Trophoblast cell (in vitro differentiated cells and primary cell): ENCODE measurements at regions not wholly inside any gene's neighbourhood (a gene's known extent, or its start where the extent isn't known, plus 50 kb on each side); places are given as distances from the start of the nearest gene placed in this dataset.

Experiments
- DNase-seq, 2 donors: peaks; one replicate each; pipeline ENCODE4 v3.0.0-alpha.2; 2016
- H2AFZ ChIP-seq: 2 replicates; pipeline ENCODE4 v1.6.1; 2013; ENCODE audit warnings: low read length, moderate library complexity, mild to moderate bottlenecking; ENCODE audit not compliant: insufficient read depth, poor library complexity
- H2AK5ac ChIP-seq: 2 replicates; pipeline ENCODE4 v1.6.1; 2013; ENCODE audit warnings: mild to moderate bottlenecking, low read length
- H2BK120ac ChIP-seq: 2 replicates; pipeline ENCODE4 v1.6.1; 2013; ENCODE audit warnings: low read length, mild to moderate bottlenecking, moderate library complexity; ENCODE audit not compliant: insufficient read depth, poor library complexity
- H2BK12ac ChIP-seq: 2 replicates; pipeline ENCODE4 v1.6.1; 2013; ENCODE audit warnings: mild to moderate bottlenecking, low read length, moderate library complexity
- H2BK5ac ChIP-seq: 2 replicates; pipeline ENCODE4 v1.6.1; 2013; ENCODE audit warnings: low read length, low read depth, moderate library complexity, mild to moderate bottlenecking; ENCODE audit not compliant: poor library complexity
- H3K14ac ChIP-seq: 2 replicates; pipeline ENCODE4 v1.6.1; 2013; ENCODE audit warnings: mild to moderate bottlenecking, low read length
- H3K18ac ChIP-seq: 2 replicates; pipeline ENCODE4 v1.6.1; 2013; ENCODE audit warnings: mild to moderate bottlenecking, low read length
- H3K23ac ChIP-seq: 2 replicates; pipeline ENCODE4 v1.6.1; 2013; ENCODE audit warnings: low read length
- H3K27ac ChIP-seq: 2 replicates; pipeline ENCODE4 v1.5.1; 2013; ENCODE audit warnings: low read depth, mild to moderate bottlenecking, inconsistent platforms, low read length, moderate library complexity
- H3K27me3 ChIP-seq: 2 replicates; pipeline ENCODE4 v1.6.1; 2013; ENCODE audit warnings: inconsistent platforms, mild to moderate bottlenecking, low read length, moderate library complexity; ENCODE audit not compliant: insufficient read depth
- H3K36me3 ChIP-seq, 2 experiments: 1 replicate in 1 of 2; 2 replicates in 1 of 2; pipeline ENCODE4 v1.6.1; 2013; ENCODE audit warnings: low read length in 2 of 2, mild to moderate bottlenecking in 2 of 2, moderate library complexity in 1 of 2; ENCODE audit not compliant: insufficient read depth in 2 of 2, control insufficient read depth in 1 of 2
- H3K4ac ChIP-seq: 2 replicates; pipeline ENCODE4 v1.6.1; 2013; ENCODE audit warnings: low read depth, mild to moderate bottlenecking, low read length, moderate library complexity
- H3K4me1 ChIP-seq, 2 experiments: 1 replicate in 1 of 2; 2 replicates in 1 of 2; pipeline ENCODE4 v1.6.1; 2013; ENCODE audit warnings: low read length in 2 of 2, mild to moderate bottlenecking in 2 of 2, moderate library complexity in 1 of 2; ENCODE audit not compliant: insufficient read depth in 2 of 2, control insufficient read depth in 1 of 2
- H3K4me2 ChIP-seq: 2 replicates; pipeline ENCODE4 v1.6.1; 2013; ENCODE audit warnings: inconsistent platforms, mild to moderate bottlenecking, low read length, moderate library complexity
- H3K4me3 ChIP-seq: 2 replicates; pipeline ENCODE4 v1.5.1; 2013; ENCODE audit warnings: mild to moderate bottlenecking, low read depth, low read length, inconsistent platforms
- H3K79me1 ChIP-seq: one replicate; pipeline ENCODE4 v1.6.1; 2013; ENCODE audit warnings: low read length
- H3K79me2 ChIP-seq: 2 replicates; pipeline ENCODE4 v1.6.1; 2013; ENCODE audit warnings: low read length, mild to moderate bottlenecking; ENCODE audit not compliant: control insufficient read depth, insufficient read depth, poor library complexity
- H3K9ac ChIP-seq: 2 replicates; pipeline ENCODE4 v1.6.1; 2013; ENCODE audit warnings: mild to moderate bottlenecking, low read length
- H3K9me3 ChIP-seq: 2 replicates; pipeline ENCODE4 v1.6.1; 2013; ENCODE audit warnings: low read depth, mild to moderate bottlenecking, control low read depth, inconsistent platforms, low read length; ENCODE audit not compliant: insufficient read depth
- H4K12ac ChIP-seq: 2 replicates; pipeline ENCODE4 v1.6.1; 2013; ENCODE audit warnings: low read depth, mild to moderate bottlenecking, low read length, moderate library complexity
- H4K8ac ChIP-seq: 2 replicates; pipeline ENCODE4 v1.6.1; 2013; ENCODE audit warnings: low read depth, mild to moderate bottlenecking, low read length, moderate library complexity
- H4K91ac ChIP-seq: one replicate; pipeline ENCODE4 v1.6.1; 2013; ENCODE audit warnings: low read depth, mild to moderate bottlenecking, low read length, moderate library complexity
- WGBS: extraction: QIAGEN DNeasy Blood & Tissue Kit; methylation state at CpG from one replicate; pipeline ENCODE4 v1.1.7; 2013; ENCODE audit warnings: missing lambda C conversion rate; ENCODE audit not compliant: insufficient read length, insufficient coverage; ENCODE audit errors: extremely low coverage; 5-methylcytosine and 5-hydroxymethylcytosine counted together

DNA sequence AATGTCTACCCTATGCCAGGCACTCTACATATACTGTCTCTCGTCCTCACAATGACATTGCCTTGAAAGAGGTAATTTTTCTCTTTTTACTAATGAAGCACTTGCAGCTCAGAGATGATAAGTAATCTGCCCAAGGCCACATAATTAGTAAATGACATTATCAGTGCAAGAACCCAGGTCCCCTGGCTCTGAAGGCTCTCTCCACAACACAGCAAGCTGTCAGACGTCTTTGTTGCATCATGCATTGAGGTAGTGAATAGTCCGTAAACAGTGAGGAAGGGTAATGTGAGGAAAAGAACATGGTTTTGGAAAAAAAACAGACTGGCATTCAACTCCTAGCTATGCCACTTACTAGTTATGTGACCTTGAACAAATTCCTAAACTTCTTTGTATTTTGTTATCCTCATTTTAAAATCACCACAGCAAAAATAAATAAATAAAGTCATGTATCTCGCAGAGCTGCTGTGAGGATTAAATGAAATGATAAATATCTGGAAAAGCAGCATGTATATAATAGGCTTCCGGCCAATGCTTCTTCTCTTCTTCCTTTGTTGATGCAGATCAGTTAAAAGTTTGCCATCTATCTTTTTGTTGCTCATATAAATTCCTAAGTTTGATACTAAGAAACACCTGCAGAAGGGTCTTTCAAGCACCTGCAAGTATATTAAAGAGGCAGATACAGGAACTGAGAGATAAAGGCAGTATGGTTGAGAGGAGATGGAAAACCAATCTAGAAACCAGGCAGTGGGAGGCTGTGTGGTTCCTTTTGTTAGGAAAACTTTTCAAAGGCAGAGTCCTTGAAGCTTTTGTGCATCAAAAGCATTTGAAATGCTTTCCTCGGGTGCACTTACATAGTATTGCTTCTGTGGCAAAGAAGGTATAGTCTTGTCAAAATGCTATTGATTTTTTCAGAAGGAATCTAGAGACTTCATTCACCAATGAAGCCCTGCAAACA lies 82.8 kb downstream of the BTG1 start:
- no peak overlapping the region for H3K27ac ChIP-seq
- no peak overlapping the region for H4K91ac ChIP-seq
- H3K36me3 ChIP-seq: no peaks in the 10 kb centered on the region
- no CpG with 5 or more reads among the region's 6 CpGs for WGBS
- DNase-seq: no peak
- H3K4me3 ChIP-seq: no peak overlapping the region
- H3K9ac ChIP-seq: no peak overlapping the region
- no peak overlapping the region for H3K4ac ChIP-seq
- no peak overlapping the region for H2BK12ac ChIP-seq
- H3K79me1 ChIP-seq: no peaks in the 10 kb centered on the region
- H3K27me3 ChIP-seq: no peaks in the 10 kb centered on the region
- no peak overlapping the region for H2AFZ ChIP-seq
- no peak overlapping the region for H3K18ac ChIP-seq
- no peak overlapping the region for H2BK5ac ChIP-seq
- H2BK120ac ChIP-seq: no peak overlapping the region
- no peak overlapping the region for H3K14ac ChIP-seq
- no peaks in the 10 kb centered on the region for H3K4me1 ChIP-seq
- H2AK5ac ChIP-seq: no peak overlapping the region
- no peak overlapping the region for H3K4me2 ChIP-seq
- H3K23ac ChIP-seq: no peak overlapping the region
- no peak overlapping the region for H4K12ac ChIP-seq
- H3K79me2 ChIP-seq: no peaks in the 10 kb centered on the region
- no peaks in the 10 kb centered on the region for H3K9me3 ChIP-seq
- H4K8ac ChIP-seq: no peak overlapping the region

- no peak for DNase-seq
- Histone ChIP-seq H2BK120ac (no peak overlapping the region), H3K79me1 (no peaks in the 10 kb centered on the region), H3K79me2 (no peaks in the 10 kb centered on the region), H3K23ac (no peak overlapping the region), H2AFZ (no peak overlapping the region), H3K4me2 (no peak overlapping the region), H2AK5ac (no peak overlapping the region), H3K18ac (no peak overlapping the region), H3K4me3 (no peak overlapping the region), H3K14ac (no peak overlapping the region), H3K9ac (no peak overlapping the region), H3K36me3 (no peaks in the 10 kb centered on the region), H4K12ac (no peak overlapping the region), H2BK5ac (no peak overlapping the region), H3K4ac (no peak overlapping the region), H4K91ac (no peak overlapping the region), H4K8ac (no peak overlapping the region), H3K4me1 (no peaks in the 10 kb centered on the region), H2BK12ac (no peak overlapping the region), H3K9me3 (no peaks in the 10 kb centered on the region), H3K27me3 (no peaks in the 10 kb centered on the region), H3K27ac (no peak overlapping the region)
Measured at GRCh38 chr12:92061061-92061460, 84.6 kb downstream of the BTG1 start.

GRCh38 chr12:92059960-92060359 lies 85.7 kb downstream of the BTG1 start:
- H3K9me3 ChIP-seq: no peaks in the 10 kb centered on the region
- no peaks in the 10 kb centered on the region for H3K27me3 ChIP-seq
- no peak overlapping the region for H2BK120ac ChIP-seq
- H4K8ac ChIP-seq: no peak overlapping the region
- H2BK5ac ChIP-seq: no peak overlapping the region
- H2BK12ac ChIP-seq: no peak overlapping the region
- no peak overlapping the region for H3K14ac ChIP-seq
- H3K23ac ChIP-seq: no peak overlapping the region
- no peak for DNase-seq
- H3K79me1 ChIP-seq: no peaks in the 10 kb centered on the region
- H3K4me2 ChIP-seq: no peak overlapping the region
- no CpG with 5 or more reads among the region's 2 CpGs for WGBS
- H3K36me3 ChIP-seq: no peaks in the 10 kb centered on the region
- H2AFZ ChIP-seq: no peak overlapping the region
- H3K9ac ChIP-seq: no peak overlapping the region
- H3K18ac ChIP-seq: no peak overlapping the region
- no peak overlapping the region for H3K4me3 ChIP-seq
- no peak overlapping the region for H2AK5ac ChIP-seq
- no peaks in the 10 kb centered on the region for H3K79me2 ChIP-seq
- H3K4me1 ChIP-seq: no peaks in the 10 kb centered on the region
- no peak overlapping the region for H4K12ac ChIP-seq
- H3K4ac ChIP-seq: no peak overlapping the region
- no peak overlapping the region for H4K91ac ChIP-seq
- H3K27ac ChIP-seq: no peak overlapping the region

DNA sequence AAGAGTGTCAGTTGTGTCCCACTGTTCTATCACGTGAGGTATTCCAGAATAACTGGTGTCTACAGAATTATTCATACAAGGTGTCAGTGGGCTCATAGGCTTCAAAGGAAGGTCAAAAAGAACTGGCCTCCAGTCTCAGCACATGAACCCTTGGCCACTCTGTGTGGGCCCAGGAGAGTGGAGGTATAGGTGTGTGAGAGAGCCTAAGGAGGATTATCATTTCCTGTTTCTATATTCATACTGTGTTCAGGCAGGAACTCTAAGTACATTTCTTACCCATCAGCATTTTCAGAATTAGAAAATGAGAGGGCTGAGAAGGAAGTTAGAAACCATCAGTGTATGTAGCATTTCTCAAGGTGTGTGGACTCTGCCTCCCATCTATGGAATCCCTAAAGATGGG lies 87.0 kb downstream of the BTG1 start:
- no CpG with 5 or more reads among the region's 1 CpG for WGBS
- H2AFZ ChIP-seq: no peak overlapping the region
- no peak overlapping the region for H2BK120ac ChIP-seq
- H2AK5ac ChIP-seq: no peak overlapping the region
- H3K4ac ChIP-seq: no peak overlapping the region
- H3K23ac ChIP-seq: no peak overlapping the region
- H3K9ac ChIP-seq: no peak overlapping the region
- H3K79me2 ChIP-seq: no peaks in the 10 kb centered on the region
- no peak overlapping the region for H3K27ac ChIP-seq
- DNase-seq: no peak
- H4K8ac ChIP-seq: no peak overlapping the region
- no peak overlapping the region for H3K14ac ChIP-seq
- H3K4me3 ChIP-seq: no peak overlapping the region
- H3K9me3 ChIP-seq: no peaks in the 10 kb centered on the region
- no peaks in the 10 kb centered on the region for H3K36me3 ChIP-seq
- H3K79me1 ChIP-seq: no peaks in the 10 kb centered on the region
- no peaks in the 10 kb centered on the region for H3K27me3 ChIP-seq
- no peak overlapping the region for H3K18ac ChIP-seq
- H2BK12ac ChIP-seq: no peak overlapping the region
- no peak overlapping the region for H4K91ac ChIP-seq
- H3K4me2 ChIP-seq: no peak overlapping the region
- H4K12ac ChIP-seq: no peak overlapping the region
- H3K4me1 ChIP-seq: no peaks in the 10 kb centered on the region
- no peak overlapping the region for H2BK5ac ChIP-seq
